ENCODE measurements at regions not wholly inside any gene's neighbourhood (a gene's known extent, or its start where the extent isn't known, plus 50 kb on each side); places are given as distances from the start of the nearest gene placed in this dataset.
"Not testable (repeated sequence)": the region's sequence is repeated elsewhere in the genome, so short reads cannot be mapped to it uniquely, and the experiment has no call there.

DNA sequence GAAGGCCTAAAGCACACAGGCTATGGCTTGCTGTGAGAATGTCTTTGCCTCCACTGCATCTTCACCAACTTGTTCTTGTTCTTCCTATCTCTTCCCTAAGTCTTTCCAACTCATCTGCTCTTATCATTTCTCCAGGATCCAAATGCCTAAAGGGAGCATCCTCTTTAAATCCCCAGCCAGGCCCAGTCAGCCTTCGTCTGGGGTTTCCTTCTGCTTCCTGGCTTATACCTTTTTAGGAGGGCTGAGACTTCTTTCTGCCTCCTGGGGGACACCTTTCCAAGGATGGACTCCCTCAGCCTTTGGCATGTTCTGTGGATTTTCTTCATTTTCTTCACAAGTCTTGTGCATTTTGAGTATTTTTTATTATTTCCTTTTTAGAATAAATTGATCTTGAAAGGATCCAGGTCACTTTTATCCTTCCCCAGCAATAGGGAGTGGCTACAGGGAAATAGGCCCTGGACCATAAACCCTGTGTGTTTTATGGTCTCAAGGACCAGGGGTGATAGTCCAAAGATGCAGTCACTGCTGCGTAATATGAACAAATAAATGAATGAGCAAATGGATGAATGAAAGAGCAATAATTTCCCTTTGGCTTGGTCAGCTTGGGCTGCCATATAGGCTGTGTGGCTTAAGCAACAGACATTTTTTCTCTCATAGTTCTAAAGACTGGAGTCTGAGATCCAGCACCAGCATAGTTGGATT, 122.1 kb upstream of the LRIG1 start:
- intact Hi-C loops (cut with DNase I), result no loop called here
- no peak for DNase-seq
- ATAC-seq, result no peak

DNA sequence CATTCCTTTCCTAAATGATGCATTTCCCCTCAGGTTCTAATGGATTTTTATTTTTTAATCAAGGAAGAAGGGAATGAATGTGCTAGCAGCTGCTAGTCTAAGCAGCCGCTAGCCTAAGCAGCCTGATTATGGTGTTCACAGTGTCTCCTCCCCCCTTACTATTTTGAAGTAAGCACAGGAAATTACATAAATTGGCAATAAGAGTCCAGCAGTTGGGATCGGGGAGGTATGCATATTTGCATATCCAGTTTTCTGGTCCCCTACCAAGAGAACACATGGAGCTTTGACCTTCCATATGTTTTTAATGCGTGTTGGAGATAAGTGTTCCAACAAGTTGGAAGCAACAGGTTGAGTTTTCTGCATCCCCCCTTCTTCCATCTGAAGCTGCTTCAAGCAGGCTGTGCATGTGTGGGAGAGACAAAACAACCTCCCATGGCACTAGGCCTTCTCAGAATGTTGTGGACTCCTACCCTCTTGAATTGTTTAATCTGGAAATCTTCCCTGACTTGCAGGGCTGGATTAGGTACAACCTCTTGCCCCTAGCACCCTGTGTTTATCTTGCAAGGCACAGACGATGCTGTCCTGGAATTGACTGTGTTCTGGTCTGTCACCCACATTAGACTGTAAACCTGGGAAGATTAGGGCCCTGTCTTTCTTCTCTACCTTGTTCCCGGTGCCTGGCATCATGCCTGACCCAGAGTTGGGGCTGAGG, 124.8 kb upstream of the LRIG1 start:
- DNase-seq (no peak), ATAC-seq (no peak)
- intact Hi-C loops (cut with DNase I), result no loop called here

GRCh38 chr3:66629150-66629981, 128.5 kb upstream of the LRIG1 start:
- intact Hi-C loops (cut with DNase I), result no loop called here
- ATAC-seq (no peak), DNase-seq (no peak)

GRCh38 chr3:66629982-66630368, 129.2 kb upstream of the LRIG1 start:
- intact Hi-C loops (cut with DNase I), result loop anchor here in 1 of 2 donors (10.0 kb wide), 1 partner anchor 165 kb away; no protein-coding TSS in a partner anchor
- ATAC-seq, result no peak
- DNase-seq, result no peak

DNA sequence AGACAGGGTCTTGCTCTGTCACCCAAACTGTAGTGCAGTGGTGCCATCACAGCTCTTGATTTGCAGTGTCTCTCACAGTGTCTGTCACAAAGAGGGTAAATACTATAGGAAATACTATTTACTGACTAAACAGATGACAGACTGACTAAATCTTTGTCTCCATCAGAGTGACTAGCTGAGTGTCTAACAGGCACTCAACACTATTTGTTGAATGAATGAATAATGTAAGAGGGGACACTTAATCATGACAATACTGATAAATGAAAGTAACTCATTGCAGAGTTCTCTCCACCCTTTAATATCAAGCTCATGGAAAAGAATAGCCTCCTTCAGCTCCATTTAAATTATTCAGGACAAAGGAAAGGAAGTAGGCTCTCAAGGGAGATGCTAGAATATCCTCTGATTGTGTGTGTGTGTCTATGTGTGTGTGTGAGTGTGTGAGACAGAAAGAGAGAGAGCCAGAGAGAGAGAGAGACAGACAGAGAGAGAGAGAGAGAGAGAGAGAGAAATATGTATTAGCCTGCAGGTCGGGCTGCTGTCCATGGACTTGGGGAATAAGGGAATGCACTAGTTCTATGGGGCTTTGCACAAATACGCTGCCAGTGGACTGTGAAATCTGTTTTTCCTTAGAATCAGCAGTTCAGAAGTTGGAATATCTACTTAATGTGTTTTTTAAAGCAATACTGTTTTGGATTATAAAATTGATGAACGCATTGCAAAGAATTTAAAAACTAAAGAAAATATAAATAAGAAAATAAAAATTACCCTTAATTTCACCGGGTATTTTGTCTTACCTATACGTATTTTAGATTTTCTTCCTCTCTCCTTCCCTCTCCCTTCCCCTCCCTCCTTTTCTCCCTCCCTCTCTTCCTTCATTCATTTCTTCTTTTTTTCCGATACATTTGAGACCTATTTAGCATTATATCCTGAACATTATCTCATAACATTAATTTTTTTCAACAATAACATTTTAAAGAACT, 132.9 kb upstream of the LRIG1 start:
- intact Hi-C loops (cut with DNase I), result loop anchor here in 1 of 2 donors (10.0 kb wide), 1 partner anchor 161 kb away; no protein-coding TSS in a partner anchor
- DNase-seq, result no peak
- no peak for ATAC-seq

DNA sequence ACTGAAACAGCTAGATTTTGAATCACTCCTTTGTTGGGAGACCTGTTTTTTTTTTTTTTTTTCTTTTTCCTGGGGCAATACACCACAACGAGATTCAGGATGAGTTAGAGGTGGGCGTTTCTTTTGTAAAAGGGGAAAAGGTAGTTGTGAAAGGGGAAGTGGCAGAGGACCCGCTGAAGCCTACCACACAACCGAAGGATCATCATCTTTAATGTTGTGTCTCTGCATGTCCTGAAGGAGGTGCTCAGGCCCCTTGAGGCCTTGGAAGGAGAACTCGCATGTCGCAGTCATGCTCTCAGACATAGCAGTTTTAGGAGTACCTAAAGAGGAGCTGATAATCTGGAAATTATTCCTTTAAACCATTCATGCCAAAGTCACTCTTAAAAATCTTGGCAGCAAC, 137.9 kb upstream of the LRIG1 start:
- intact Hi-C loops (cut with DNase I), result loop anchor here in 1 of 2 donors (10.0 kb wide), 1 partner anchor 156 kb away; no protein-coding TSS in a partner anchor
- ATAC-seq, result no peak
- DNase-seq, result no peak

- intact Hi-C loops (cut with DNase I), result loop anchor here in 1 of 2 donors (10.0 kb wide), 1 partner anchor 155 kb away; no protein-coding TSS in a partner anchor
These were observed 139.1 kb upstream of the LRIG1 start for GRCh38 chr3:66639809-66640356.

DNA sequence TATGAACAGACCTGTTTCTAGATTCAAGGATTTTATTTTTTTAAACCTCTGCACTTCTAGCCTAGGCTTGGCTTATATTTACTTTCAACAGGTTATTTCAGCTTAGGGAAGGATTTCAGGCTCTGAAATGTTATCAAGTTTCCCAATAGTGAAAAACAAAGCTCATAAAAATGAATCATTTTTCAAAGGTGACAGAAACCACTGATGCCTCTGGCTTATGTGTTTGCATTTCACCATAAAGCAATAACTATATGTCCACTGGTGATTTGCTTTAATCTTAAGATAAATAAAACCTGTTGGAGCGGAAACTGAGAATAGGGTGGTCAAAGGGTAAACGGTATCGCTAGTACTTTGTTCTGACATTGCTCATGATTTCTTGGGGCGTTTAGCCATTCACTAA, 141.2 kb upstream of the LRIG1 start:
- intact Hi-C loops (cut with DNase I), result no loop called here
- DNase-seq, result no peak
- ATAC-seq, result no peak

More at GRCh38 chr3:66639809-66640356, 139.1 kb upstream of the LRIG1 start:
- no peak for DNase-seq
- no peak for ATAC-seq

DNA sequence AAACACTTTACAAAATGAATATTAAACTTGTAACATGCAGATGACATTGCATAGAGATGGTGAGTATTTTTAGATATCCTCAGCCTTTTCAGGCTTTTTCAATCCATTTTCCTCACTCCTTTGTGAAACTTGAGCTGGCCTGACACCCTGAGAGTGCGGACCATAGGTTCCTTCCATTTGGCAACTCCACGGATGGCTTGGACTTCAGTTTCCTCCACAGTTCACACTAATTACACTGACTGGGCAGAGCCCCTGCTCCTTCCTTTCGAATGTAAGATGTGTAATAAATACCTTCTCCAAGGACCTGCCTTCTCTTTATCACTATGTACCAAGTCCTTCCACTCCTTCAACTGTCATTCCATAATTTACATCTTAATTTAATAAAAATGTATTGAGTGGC, 141.7 kb upstream of the LRIG1 start:
- intact Hi-C loops (cut with DNase I), result no loop called here
- DNase-seq (no peak), ATAC-seq (no peak)

- no peak for ATAC-seq
- intact Hi-C loops (cut with DNase I), result no loop called here
- DNase-seq, result no peak
These were observed 143.7 kb upstream of the LRIG1 start for GRCh38 chr3:66644549-66644948.

- intact Hi-C loops (cut with DNase I), result no loop called here
- DNase-seq, result no peak
These were observed 148.2 kb upstream of the LRIG1 start for GRCh38 chr3:66648975-66649374.

DNA sequence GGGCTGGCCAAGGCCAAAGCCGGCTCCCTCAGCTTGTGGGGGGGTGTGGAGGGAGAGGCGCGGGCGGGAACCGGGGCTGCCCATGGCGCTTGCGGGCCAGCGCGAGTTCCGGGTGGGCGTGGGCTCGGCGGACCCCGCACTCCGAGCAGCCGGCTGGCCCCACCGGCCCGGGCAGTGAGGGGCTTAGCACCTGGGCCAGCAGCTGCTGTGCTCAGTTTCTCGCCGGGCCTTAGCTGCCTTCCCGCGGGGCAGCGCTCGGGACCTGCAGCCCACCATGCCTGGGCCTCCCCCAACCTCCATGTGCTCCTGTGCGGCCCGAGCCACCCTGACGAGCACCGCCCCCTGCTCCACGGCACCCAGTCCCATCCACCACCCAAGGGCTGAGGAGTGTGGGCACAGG, 150.7 kb upstream of the LRIG1 start:
- DNase-seq; ATAC-seq; intact Hi-C loops (cut with DNase I): not testable (repeated sequence)

More at GRCh38 chr3:66648975-66649374, 148.2 kb upstream of the LRIG1 start:
- ATAC-seq, result no peak

DNA sequence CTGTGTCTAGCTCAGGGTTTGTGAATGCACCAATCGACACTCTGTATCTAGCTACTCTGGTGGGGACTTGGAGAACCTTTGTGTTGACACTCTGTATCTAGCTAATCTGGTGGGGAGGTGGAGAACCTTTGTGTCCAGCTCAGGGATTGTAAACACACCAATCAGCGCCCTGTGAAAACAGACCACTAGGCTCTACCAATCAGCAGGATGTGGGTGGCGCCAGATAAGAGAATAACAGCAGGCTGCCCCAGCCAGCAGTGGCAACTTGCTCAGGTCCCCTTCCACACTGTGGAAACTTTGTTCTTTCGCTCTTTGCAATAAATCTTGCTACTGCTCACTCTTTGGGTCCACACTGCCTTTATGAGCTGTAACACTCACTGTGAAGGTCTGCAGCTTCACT, 151.3 kb upstream of the LRIG1 start:
- intact Hi-C loops (cut with DNase I); ATAC-seq; DNase-seq: not testable (repeated sequence)

- no peak for ATAC-seq
- intact Hi-C loops (cut with DNase I), result no loop called here
- DNase-seq, result no peak
These were observed 154.2 kb upstream of the LRIG1 start for GRCh38 chr3:66655044-66655443.

DNA sequence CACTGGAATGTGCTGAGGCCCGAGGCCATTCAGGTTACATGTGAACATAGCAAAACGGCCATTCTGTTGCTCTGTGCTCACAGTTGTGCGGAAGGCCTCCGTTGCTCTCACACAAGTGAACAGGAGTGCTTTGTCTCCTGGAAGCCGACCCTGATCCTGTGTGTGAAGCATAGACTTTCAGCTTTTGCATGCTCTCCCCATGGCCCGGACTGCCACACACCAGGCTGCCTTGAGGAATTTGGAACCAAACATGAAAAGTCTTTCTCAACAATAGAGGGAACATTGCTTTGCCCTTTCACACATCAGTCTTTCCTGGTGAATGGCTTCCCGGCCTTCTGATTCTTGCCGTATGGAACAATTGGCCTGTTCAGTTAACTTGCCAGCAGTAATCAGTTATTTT, 154.8 kb upstream of the LRIG1 start:
- ATAC-seq (peak in 1 of 2 donors; percentile 72), DNase-seq (no peak)
- intact Hi-C loops (cut with DNase I), result no loop called here

DNA sequence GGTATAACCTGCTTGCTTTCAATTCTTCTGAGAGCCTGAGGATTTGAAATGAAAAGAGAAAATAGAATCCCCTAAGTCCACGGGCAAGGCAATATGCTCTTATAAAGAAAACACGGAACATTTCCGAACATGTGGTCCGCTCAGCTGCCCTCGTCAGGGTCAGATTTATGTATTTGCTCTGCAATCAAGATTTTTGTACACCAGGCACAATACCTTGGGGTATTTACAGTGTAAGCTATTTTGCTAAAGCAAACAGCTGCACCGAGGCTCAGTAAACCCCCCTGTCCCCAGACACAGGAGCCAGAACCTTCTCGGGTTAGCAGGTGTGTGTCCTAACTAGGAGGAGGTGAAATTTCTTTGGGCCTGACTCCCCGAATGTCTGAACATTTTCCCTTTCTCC, 155.8 kb upstream of the LRIG1 start:
- ATAC-seq (no peak), DNase-seq (no peak)
- intact Hi-C loops (cut with DNase I), result no loop called here

GRCh38 chr3:66659056-66659455, 158.2 kb upstream of the LRIG1 start:
- DNase-seq (no peak), ATAC-seq (no peak)
- intact Hi-C loops (cut with DNase I), result no loop called here

DNA sequence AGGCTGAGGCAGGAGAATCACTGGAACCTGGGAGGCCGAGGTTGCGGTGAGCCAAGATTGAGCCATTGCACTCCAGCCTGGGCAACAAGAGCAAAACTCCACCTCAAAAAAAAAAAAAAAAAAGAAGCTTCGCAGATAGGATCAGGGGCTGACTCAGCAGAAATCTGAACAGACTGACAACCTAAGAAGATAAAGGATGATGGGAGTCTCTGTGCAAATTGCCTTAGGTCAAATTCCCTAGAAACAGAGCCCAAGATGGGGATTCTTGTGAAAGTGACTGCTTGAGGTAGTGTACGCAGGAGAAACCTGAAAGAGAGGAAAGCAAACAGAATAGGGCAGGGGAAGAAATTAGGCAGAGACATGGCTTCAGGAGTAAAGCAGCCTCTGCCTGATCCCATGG, 160.8 kb upstream of the LRIG1 start:
- no peak for ATAC-seq
- intact Hi-C loops (cut with DNase I), result no loop called here
- DNase-seq, result no peak

Data from left cardiac atrium (tissue), 4 donors.